LNCaP clone FGC (cell line): ENCODE measurements at regions not wholly inside any gene's neighbourhood (a gene's known extent, or its start where the extent isn't known, plus 50 kb on each side); places are given as distances from the start of the nearest gene placed in this dataset.
"Not testable (repeated sequence)": the region's sequence is repeated elsewhere in the genome, so short reads cannot be mapped to it uniquely, and the experiment has no call there.

Experiments
- DNase-seq: peaks from one replicate; pipeline ENCODE4 v3.0.0-alpha.2; 2011; ENCODE audit warnings: low read depth
- H3K4me3 ChIP-seq: 2 replicates; pipeline ENCODE4 v1.5.1; 2011; ENCODE audit warnings: mild to moderate bottlenecking, low read depth, low read length, control low read depth
- CTCF ChIP-seq: IDR thresholded peaks from 2 replicates; pipeline ENCODE4 v1.5.1; 2012; ENCODE audit warnings: mild to moderate bottlenecking; ENCODE audit not compliant: control insufficient read depth, insufficient read depth; ENCODE audit errors: extremely low read depth

DNA sequence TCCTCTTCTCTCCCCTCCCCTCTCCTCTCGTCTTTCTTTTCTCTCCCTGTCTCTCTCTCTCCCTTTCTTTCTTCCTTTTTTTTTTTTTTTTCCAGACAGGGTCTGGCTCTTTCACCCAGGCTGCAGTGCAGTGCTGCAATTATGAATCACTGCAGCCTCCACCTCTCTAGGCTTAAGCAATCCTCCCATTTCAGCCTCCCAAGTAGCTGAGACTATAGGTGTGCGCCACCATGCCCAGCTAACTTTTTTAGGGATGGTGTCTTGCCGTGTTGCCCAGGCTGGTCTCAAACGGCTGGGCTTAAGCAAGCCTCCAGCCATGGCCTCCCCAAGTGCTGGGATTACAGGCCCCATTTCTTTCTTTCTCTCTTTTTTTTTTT is 59.9 kb upstream of the NCOA3 start:
- TF ChIP-seq CTCF: no peak
- H3K4me3 ChIP-seq: no peak overlapping the region
- DNase-seq: no peak

GRCh38 chr20:47443060-47443459 is 58.6 kb upstream of the NCOA3 start:
- DNase-seq, H3K4me3 ChIP-seq: not testable (repeated sequence)

- no peak for DNase-seq
- no peak for TF ChIP-seq CTCF
- no peak overlapping the region for H3K4me3 ChIP-seq
These were observed 57.1 kb upstream of the NCOA3 start for GRCh38 chr20:47444584-47444983.

- no peak for DNase-seq
- H3K4me3 ChIP-seq: no peak overlapping the region
- TF ChIP-seq CTCF: no peak
These were observed 56.4 kb upstream of the NCOA3 start for GRCh38 chr20:47445291-47445690.

DNA sequence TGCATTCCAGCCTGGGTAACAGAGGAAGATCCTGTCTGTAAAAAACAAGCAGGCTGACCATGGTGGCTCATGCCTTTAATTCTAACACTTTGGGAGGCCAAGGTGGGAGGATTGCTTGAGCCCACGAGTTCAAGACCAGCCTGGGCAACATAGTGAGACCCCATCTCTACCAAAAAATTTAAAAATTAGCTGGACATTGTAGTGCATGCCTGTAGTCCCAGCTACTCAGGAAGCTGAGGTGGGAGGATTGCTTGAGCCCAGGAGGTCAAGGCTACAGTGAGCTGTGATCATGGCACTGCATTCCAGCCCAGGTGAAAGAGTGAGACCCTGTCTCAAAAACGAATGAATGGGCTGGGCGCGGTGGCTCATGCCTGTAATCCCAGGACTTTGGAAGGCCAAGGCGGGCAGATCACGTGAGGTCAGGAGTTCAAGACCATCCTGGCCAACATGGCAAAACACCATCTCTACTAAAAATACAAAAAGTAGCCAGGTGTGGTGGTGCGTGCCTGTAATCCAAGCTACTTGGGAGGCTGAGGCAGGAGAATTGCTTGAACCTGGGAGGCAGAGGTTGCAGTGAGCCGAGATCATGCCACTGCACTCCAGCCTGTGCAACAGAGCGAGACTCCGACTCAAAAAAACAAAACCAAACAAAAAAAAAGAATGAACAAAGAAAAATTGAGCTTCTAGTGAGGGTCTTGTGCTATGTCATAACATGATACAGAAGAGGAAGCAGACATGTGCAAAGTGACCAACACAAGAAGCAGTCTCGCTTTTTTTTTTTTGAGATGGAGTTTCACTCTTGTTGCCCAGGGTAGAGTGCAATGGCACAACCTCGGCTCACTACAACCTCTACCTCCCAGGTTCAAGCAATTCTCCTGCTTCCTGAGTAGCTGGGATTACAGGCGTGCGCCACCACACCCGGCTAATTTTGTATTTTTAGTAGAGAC is 54.1 kb upstream of the NCOA3 start:
- H3K4me3 ChIP-seq, DNase-seq: not testable (repeated sequence)

DNA sequence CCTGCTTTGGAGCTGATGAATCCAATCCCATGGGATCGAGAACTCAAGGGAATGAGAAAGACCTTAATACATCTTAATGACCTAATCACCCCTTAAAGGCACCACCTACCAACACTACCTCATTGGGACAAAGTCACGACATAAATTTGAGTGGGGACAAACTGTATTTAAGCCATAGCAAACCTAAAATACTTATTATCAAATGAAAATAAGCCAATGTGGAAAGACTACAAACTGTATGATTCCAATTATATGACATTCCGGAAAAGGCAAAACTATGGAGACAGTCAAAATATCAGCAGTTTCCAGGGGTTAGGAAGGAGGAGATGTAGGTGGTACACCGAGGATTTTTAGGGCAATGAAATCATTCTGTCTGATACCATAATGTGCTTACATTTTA is 53.3 kb upstream of the NCOA3 start:
- no peak for TF ChIP-seq CTCF
- H3K4me3 ChIP-seq: no peak overlapping the region
- DNase-seq: no peak

- no peak for DNase-seq
- no peak for TF ChIP-seq CTCF
- H3K4me3 ChIP-seq: no peak overlapping the region
These were observed 50.1 kb upstream of the NCOA3 start for GRCh38 chr20:47451602-47451904.
